Neural progenitor cell (in vitro differentiated cells): ENCODE measurements at regions not wholly inside any gene's neighbourhood (a gene's known extent, or its start where the extent isn't known, plus 50 kb on each side); places are given as distances from the start of the nearest gene placed in this dataset.

Source experiments
- CTCF ChIP-seq: fragments of 200-600 bp; sonication (generic); IDR thresholded peaks from 2 replicates; pipeline ENCODE4 v1.5.1; 2017; ENCODE audit warnings: antibody characterized with exemption, mild to moderate bottlenecking
- EZH2phosphoT487 ChIP-seq: fragments of 200-600 bp; sonication (generic); IDR thresholded peaks from 2 replicates; pipeline ENCODE4 v1.6.1; 2017; ENCODE audit warnings: antibody characterized with exemption

DNA sequence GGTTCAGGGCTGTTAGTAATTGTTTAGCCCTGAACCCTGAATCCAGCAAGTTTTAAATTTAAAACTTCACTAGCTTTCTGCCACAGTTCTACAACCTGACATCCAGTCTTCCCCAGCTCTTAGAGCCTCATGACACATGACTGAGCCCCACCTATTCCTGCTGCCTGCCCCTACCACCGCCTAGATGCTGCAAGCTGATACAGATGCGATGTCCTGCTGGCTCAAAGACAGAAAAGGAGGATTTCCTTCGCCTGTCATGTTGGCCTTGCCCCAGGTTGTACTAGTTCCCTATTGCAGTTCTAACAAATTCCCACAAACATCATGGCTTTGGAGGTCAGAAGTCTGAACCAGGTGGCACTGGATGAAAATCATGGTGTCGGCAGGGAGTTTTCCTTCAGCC lies 510.6 kb upstream of the PPP2R3A start:
- TF ChIP-seq CTCF = no peak
- TF ChIP-seq EZH2phosphoT487 = no peak
